NCI-H2227 (cell line): ENCODE measurements at regions not wholly inside any gene's neighbourhood (a gene's known extent, or its start where the extent isn't known, plus 50 kb on each side); places are given as distances from the start of the nearest gene placed in this dataset.
"Not testable (repeated sequence)": the region's sequence is repeated elsewhere in the genome, so short reads cannot be mapped to it uniquely, and the experiment has no call there.

Experiments
- DNase-seq: peaks from one replicate; lab custom pipeline; 2025; ENCODE audit not compliant: unreplicated experiment; lab: John Stamatoyannopoulos, UW

DNA sequence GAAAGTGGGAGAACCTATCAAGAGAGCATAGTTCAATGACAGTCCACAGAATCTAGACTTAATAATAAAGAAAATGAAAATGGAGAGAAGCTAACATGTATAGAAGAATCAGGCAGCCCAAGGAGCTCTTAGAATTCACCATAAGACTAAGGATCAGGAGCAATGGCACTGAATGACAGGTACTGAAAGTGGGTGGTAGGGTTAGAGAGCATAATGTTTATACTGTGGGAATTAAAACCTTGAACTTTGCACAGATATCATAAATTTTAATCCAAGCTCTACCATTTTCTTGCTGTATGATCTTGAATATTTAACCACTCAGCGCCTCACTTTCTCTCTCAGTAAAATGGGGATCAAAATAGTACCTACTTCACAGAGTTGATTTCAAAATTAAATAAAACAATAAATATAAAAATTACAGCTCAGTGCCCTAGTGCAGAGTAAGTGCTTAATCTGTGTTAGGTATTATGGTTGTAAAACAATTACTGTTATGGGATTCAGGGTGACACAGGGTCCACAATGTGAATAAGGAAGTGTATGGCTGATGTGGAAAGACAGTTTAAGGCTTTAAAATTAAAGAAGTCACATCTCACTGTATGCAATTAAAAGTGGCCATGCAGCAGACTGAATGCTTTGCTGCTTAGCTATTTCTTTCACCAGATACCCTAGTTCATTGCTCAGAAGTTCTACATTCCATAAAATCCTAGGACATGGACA, 319.8 kb downstream of the HINT1 start:
- DNase-seq = no peak

DNA sequence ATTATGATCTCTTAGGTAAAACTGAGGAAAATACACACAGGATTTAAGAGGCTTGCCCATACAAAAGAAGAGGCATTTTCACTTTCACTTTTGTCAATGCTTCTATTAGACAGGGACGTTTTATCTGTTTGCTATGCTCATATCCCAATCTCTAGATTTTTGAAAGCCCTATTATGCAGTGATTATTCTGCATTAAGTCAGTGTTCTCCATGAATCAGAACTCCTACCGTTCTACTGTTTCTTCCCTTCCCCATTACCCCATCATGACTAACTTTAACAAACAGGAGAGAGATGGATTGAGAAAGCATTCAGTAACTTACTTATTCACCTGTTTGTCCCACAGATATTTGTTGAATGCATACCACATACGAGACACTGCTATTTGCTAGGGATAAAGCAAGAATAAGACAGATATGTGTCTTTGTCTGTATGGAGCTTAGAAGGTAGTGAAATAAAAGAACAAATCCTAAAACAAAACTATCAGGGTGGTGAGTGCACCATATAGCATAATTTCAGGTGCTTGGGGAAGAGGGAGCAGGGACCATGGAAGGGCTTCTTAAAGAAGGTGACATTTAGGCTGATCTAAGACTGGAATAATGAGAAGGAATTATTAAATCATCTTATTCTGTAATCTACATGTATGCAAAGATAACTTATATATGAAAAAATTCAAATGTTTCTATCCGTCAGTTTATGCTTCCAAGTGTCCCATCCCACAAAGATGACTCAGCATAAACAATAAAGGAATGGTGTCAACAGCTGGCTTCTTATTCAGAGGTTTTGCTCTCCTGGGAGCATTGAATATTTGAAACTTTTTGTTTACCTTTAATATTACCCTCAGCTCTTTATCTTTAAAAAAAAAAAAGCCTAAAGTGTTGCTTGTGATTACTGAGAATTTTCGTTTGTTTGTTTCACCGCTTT, 328.1 kb downstream of the HINT1 start:
- peak; percentile 0 for DNase-seq

DNA sequence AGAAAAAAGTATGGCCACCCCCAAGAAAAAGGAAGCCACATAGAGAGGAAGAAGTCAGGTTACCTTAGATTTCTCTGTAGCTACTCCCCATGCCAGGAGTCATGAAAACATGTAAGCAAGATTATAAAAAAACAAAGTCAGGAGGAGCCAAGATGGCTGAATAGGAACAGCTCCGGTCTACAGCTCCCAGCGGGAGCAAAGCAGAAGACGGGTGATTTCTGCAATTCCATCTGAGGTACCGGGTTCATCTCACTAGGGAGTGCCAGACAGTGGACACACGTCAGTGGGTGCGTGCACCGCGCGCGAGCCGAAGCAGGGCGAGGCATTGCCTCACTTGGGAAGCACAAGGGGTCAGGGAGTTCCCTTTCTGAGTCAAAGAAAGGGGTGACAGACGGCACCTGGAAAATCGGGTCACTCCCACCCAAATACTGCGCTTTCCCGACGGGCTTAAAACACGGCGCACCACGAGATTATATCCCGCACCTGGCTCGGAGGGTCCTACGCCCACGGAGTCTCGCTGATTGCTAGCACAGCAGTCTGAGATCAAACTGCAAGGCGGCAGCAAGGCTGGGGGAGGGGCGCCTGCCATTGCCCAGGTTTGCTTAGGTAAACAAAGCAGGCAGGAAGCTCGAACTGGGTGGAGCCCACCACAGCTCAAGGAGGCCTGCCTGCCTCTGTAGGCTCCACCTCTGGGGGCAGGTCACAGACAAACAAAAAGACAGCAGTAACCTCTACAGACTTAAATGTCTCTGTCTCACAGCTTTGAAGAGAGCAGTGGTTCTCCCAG, 347.3 kb downstream of the HINT1 start:
- DNase-seq = not testable (repeated sequence)

DNA sequence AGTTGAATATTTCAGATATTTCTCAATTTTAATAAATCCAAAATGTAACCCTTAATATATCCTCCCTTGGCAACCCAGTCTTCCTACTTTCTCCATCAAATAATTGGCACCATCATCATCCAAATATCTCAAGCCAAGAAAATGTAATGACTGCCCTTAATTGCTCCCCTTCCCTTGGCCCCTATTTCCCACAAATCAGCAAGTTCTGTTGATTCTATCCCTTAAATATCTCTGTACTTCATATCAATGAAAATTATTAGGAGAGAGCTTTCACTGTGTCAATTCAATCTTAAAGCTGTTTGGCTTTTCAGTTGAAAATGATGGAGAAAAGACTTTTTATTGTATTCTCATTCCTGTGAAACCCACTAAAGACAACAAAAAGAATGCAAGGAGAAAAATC, 349.8 kb downstream of the HINT1 start:
- no peak for DNase-seq

DNA sequence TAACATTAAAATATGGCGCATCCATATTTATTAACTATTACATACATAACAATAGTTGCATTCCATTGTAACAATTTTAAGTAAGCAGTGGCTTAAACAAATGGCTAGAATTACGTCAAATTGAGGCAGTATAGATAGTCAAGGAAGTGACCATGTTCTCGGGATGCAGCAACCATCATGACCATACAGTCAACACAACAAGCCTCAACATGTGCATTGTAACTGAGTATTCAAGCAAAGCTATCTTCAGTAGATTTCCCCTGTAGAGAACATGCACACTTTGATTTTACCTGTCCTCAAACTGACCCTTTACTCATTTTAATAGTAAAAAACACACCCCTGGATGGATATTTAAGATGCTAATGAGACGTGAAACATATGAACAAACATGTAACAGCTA, 356.4 kb downstream of the HINT1 start:
- DNase-seq = no peak

DNA sequence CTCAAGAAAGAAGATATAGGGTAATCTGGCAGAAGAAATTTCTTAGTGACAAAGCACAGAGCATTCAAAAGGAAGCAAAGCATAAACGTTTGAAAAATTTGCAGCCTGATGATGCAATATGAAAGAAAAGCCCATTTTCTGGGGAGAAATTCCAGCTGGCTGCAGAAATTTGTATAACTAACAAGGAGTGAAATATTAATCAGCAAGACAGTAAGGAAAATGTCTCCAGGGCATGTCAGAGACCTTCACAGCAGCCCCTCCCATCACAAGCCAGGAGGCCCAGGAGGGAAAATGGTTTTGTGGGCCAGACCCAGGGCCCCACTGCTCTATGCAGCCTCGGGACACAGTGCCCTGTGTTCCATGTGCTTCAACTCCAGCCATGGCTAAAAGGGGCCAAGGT, 359.4 kb downstream of the HINT1 start:
- DNase-seq = no peak

DNA sequence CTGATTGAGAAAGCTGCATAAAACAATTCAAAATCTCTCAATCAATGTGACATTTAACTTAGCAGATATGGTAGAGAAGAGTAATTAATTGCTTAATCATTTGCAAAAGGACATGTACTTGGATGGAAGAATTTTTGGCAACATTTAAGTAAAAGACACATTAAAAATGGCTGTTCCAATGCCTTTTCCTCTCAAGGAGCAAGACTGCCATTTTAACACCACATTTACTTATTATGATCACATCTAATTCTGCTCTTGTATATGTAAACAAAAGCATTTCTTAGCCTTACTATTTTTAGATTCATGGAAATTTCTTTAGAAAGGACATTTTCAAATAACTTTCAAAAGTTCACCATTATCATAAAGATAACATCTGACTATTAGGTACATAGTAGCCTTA, 360.0 kb downstream of the HINT1 start:
- no peak for DNase-seq

DNA sequence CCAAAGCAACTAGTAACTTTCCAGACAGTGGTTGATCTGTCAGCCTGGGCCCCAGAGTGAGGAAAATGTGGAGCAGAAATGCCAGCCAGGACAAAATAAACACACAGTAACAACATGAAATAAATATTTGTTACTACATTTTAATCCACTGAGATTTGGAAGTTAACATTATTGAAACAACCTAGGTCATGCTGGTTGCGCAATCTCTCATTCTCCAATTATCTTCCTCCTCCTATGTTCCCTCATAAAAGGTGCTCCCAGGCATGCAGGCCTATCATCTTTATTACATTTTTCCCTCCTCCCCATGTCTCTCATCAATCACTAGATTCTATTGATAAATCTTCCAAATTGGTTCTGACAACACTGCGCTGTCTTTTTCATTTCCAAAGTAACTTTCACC, 363.1 kb downstream of the HINT1 start:
- DNase-seq = no peak

DNA sequence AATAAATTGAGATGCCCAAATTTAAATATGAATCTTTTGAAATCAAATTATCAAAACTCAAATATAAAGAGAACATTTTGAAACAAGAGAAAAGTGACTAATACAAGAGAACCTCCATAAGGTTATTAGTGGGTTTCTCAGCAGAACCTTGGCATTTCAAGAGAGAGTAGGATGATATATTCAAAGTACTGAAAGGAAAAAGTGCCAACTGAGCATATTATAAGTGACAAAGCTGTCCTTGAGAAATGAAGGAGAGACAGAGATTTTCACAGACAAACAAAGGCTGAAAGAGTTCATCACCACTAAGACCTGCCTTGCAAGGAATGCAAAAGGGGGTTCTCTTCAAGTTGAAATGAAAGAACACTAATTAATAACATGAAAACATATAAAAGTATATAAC, 366.0 kb downstream of the HINT1 start:
- DNase-seq = no peak

DNA sequence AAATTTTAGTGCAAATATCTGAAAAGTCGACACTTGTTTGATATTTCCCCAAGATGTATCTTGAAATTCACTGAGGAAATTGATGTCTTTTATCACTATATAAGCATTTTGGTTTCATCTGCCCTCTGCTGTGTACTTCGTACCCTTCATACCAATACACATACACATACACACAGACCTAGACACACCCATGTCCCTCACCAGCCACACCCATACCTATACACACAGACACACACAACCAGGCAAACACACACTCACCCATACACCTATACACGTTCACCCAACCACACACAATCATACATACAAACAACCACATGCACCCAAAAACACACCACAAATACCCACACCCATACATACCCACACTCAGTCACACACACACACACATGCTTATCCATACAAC, 367.8 kb downstream of the HINT1 start:
- no peak for DNase-seq

DNA sequence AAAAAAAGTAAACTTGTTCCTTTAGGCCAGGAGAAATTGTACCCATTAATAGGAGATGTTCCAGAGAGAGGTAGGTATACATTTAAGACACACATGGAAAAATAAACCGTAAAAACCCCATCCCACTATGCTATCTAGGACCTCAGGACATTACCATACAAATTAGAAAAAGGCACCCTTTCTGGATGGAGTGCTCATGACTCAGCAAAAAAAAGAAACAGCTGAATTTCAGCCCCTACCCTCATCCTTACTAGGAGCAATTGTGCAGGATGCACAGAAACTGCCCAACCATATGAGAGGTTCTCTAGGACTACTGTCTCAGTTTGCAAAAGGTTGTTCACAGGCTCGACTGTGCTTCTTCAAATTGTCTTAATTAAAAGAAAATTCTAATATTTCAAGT, 368.2 kb downstream of the HINT1 start:
- DNase-seq = no peak

DNA sequence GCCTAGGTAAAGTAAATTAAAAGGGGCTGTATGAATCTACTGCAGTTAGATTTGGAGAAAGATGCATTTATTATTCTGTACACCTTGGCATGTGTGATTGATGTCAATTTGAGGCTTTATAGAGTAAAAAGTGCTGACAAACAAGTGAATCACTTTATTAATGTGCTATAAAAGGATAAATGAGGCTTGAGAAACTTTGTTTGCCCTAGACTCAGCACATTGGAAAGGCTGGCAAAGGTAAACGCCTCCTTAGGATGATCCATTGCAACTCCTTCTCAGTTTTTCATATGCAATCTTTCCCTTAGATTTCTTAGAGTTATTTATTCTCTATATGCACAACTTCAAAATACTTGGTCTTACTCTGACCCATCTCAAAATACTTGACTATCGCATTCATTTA, 369.0 kb downstream of the HINT1 start:
- DNase-seq = no peak

DNA sequence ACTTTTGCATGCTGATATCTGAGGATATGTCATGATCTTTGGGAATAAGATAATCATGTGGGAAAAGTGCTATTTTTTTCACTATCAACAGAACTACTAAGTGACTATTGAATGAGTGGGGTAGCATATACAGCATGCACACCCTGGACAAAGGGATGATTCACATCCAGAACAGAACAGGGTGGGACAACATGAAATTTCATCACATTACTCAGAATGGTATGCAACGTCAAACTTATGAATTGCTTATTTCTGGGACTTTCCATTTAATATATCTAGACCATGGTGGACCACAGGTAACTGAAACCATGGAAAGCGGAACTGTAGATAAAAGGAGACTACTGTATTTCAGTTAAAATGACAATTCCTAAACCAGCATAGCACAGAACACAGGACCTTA, 370.0 kb downstream of the HINT1 start:
- no peak for DNase-seq

DNA sequence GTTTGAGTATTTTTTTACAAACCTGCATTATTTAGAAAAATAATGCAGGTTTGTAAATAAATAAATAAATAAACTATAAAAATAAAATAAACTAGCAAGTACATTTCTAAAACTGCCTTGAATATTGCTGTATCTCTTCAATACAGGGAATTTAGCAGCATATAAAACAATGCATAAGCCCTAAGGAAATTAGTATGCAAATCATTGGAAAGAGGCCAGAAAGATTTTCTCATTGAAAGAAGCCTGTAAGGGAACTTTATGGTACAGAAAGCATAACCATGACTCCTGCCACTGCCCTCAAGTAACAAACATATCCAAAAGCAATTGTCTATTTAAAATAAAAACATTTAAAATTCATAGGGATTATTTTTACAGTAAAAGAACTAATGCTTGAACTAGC, 387.3 kb downstream of the HINT1 start:
- no peak for DNase-seq

DNA sequence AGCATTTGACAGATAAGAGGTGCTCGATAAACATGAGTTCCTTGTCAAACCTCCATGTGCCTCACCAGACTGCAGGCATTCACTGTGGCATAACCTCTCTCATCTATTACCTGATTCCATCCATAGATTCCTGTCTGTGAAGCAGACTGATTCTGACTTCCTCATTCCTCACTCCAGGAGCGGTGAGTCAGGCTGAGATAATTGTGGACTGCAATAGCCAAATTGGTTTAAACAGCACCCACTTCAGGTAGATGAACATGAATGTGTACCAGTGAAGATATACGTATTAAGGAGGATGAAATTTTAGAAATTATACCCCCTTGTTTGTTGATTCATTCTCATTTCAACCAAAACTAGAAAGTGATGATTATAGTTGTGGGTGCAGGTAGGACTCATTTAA, 391.2 kb downstream of the HINT1 start:
- DNase-seq = no peak

DNA sequence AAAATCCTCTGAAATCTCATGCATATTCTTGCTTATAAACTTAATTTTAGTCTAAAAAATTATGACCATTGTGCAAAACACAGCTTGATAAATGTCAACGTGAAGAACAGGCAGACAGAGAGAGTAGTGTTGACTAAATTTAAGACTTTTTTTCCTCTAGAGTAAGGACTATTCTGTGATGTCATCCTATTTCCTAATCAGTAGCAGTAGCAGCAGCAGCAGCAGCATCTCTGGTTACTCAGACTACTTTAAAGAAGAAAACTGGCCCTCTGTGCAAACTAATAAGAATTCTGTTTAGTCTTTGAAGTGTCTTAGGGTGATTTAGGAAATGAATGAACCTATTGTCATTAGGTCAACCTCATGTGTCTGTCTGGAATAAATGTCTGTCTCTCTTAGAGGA, 403.0 kb downstream of the HINT1 start:
- no peak for DNase-seq

DNA sequence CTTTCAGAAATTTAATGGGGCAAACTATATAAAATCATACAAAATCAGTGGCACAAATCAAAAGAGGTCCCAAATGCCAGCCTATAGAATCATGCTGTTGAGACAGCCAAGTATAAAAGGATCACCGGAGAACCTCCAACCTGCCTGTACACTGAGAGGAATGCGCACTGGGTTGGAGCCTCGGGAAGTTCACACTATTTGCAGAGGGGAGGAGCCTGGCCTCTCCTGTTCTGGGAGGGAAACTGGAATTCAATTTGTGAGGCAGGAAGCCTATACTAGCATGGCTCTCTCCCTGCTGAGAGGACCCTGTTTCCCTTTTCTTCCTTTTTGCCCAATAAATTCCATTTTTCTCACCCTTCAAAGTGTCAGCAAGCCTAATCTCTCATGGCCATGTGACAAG, 406.0 kb downstream of the HINT1 start:
- DNase-seq = no peak

DNA sequence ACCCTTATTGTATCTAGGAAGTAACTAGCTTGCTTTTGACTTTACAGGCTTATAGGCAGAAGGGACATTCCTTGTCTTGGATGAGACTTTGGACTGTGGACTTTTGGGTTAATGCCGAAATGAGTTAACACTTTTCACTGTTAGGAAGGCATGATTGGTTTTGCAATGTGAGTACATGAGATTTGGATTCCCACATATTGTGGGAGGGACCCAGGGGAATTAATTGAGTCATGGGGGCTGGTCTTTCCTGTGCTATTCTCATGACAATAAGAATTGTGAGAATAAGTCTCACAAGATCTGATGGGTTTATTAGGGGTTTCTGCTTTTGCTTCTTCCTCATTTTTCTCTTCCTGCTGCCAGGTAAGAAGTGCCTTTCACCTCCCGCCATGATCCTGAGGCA, 417.5 kb downstream of the HINT1 start:
- DNase-seq = no peak

DNA sequence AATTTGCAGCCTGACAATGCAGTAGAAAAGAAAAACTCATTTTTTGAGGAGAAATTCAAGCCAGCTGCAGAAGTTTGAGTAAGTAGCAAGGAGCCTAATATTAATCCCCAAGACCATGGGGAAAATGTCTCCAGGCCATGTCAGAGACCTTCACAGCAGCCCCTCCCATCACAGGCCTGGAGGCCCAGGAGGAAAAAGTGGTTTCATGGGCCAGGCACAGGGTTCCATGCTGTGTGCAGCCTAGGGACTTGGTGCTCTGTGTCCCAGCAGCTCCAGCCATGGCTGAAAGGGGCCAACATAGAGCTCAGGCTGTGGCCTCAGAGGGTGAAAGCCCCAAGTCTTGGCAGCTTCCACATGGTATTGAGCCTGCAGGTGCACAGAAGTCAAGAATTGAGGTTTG, 418.4 kb downstream of the HINT1 start:
- not testable (repeated sequence) for DNase-seq

DNA sequence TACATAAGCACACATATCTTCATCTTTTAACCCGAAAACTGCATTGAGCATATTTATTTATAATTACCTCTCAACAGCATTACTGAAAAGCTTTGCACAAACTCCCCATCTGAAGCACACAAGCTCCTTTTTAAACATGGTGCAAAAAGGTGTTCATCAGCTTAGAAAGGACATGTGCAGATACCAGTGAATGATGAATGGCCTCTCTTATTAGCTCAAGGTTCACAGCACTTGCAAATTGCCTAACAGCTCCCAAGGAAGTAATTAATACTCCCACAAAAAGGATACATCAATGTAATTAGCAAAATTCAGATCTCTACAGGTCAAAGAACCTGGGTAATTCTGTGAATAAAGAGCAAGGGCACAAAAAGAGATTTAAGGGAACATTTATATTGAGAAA, 422.0 kb downstream of the HINT1 start:
- no peak for DNase-seq

DNA sequence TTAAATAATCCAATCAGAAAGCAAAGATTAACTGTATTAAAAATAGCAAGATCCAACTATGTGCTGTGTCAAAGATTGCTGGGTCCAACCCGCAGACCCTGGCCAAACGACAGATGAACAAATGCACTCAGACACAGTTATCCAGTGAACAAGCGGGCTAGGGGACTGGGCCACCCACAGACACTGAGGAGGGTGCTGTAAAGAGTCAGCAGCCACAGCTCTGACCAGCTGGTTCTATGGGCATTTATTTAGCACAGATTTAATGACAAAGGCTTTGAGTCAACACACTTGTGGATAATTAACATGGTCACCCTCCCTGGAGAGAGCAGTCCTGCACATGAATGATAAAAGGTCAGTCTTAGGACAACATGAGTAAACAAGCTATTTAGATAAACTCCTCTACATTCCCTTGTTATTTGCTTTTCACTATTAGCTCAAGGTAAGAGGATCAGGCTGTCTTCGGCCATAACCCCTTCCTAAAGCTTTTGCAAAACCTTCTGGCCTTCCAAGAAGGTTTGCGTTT, 424.9 kb downstream of the HINT1 start:
- DNase-seq = no peak
